Effector memory CD4-positive, alpha-beta T cell (primary cell): ENCODE measurements at regions not wholly inside any gene's neighbourhood (a gene's known extent, or its start where the extent isn't known, plus 50 kb on each side); places are given as distances from the start of the nearest gene placed in this dataset.

Experiments
- DNase-seq, 3 donors: peaks; one replicate each; pipeline ENCODE4 v3.0.0-alpha.2; 2020
- H3K27ac ChIP-seq: 2 replicates; pipeline ENCODE4 v1.7.0; 2013; ENCODE audit warnings: mild to moderate bottlenecking, low read length, moderate library complexity; ENCODE audit not compliant: insufficient read depth, poor library complexity, severe bottlenecking
- H3K27me3 ChIP-seq: replicated peaks from 2 replicates; pipeline ENCODE4 v1.7.0; 2013; ENCODE audit warnings: mild to moderate bottlenecking, low read length; ENCODE audit not compliant: insufficient read depth, control insufficient read depth, poor library complexity, severe bottlenecking
- H3K36me3 ChIP-seq: 2 replicates; pipeline ENCODE4 v1.7.0; 2013; ENCODE audit warnings: mild to moderate bottlenecking, low read length, moderate library complexity; ENCODE audit not compliant: control insufficient read depth, insufficient read depth
- H3K4me1 ChIP-seq: 2 replicates; pipeline ENCODE4 v1.7.0; 2013; ENCODE audit warnings: low read length, mild to moderate bottlenecking; ENCODE audit not compliant: control insufficient read depth, insufficient read depth, poor library complexity, severe bottlenecking
- H3K4me3 ChIP-seq: 2 replicates; pipeline ENCODE4 v1.7.0; 2013; ENCODE audit warnings: low read length, low read depth, mild to moderate bottlenecking; ENCODE audit not compliant: insufficient read depth, poor library complexity, severe bottlenecking
- H3K9me3 ChIP-seq: 2 replicates; pipeline ENCODE4 v1.7.0; 2013; ENCODE audit warnings: mild to moderate bottlenecking, low read length, moderate library complexity; ENCODE audit not compliant: control insufficient read depth

DNA sequence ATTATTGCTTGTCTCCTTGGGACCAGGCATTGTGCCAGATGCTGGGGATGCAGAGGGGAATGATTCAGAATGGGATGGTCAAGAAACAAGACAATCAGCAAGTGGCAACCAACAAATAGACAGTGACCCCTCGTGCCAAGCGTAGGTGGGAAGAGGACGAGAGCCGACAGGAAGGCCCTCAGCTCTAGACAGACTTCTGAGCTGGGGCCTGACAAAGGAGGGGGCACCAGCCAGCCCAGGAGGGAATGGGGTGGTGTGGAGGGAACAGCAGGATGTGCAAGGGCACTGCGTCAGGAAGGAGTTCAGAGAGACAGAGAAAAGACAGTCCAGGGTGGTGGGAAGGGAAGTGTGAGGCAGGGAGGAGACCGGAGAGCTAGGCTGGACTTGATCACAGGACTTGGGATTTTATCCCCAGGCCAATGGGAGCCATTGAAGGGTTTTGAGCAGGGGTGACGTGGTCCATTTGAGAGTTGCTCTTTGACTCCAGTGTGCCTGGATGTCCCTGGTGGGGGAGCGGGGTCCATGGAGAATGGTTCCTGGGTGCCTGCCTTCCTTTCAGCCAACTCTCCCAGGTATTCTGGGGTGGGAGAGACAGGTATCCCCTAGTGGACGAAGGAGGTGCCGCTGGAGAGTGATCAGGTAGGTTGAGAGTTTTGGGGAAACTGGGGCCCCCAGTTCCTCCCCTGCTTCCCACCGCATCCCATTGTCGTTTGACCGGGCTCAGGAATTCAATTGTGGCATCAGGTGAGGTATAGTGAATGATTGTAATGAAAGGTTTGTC lies 79.3 kb upstream of the ZNF618 start:
- Histone ChIP-seq H3K36me3 (no peaks in the 10 kb centered on the region), H3K4me3 (no peak overlapping the region), H3K9me3 (no peaks in the 10 kb centered on the region), H3K27me3 (no peaks in the 10 kb centered on the region), H3K4me1 (no peaks in the 10 kb centered on the region), H3K27ac (no peak overlapping the region)
- DNase-seq = no peak

DNA sequence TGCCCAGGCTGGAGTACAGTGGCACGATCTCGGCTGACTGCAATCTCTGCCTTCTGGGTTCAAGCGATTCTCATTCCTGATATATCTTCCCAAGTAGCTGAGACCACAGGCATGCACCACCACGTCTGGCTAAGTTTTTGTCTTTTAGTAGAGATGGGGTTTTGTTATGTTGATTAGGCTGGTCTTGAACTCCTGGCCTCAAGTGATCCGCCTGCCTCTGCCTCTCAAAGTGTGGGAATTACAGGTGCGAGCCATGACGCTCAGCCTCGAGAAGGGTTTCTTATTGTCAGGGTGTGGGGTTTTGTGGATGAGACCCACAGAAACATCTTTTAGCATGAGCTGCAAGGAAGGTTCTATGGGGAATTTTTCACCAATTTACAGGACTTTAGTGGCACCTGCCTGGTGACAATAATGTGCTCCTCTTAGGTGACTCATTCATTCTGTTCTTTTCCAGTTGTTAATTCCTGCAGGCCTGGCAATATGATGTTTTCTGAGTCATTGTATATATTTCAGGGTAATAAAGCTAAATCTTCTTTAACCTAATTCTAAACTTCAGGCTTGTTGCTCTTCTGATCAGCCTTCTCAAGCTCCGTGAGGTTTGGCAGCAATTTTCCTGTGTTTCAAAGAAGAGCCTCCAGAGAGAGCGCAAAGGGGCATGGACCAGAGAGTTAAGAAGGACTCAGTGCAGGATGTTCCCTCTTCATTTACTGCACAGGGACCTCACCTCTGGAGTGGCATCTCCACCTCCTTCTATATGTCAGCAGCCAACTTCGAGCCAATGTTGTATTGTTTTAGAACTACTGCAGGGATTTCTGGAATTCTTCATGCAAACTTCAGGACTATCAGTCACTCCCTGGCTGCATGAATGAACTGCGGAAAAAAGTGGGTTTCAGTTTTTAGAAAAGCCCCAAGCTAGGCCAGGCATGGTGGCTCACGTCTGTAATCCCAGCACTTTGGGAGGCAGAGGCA lies 77.8 kb upstream of the ZNF618 start:
- Histone ChIP-seq H3K4me3 (no peak overlapping the region), H3K27me3 (no peaks in the 10 kb centered on the region), H3K4me1 (no peaks in the 10 kb centered on the region), H3K9me3 (no peaks in the 10 kb centered on the region), H3K36me3 (no peaks in the 10 kb centered on the region), H3K27ac (no peak overlapping the region)
- DNase-seq = no peak

- Histone ChIP-seq H3K9me3 (no peaks in the 10 kb centered on the region), H3K36me3 (no peaks in the 10 kb centered on the region), H3K4me3 (no peak overlapping the region), H3K27ac (no peak overlapping the region), H3K4me1 (no peaks in the 10 kb centered on the region), H3K27me3 (no peaks in the 10 kb centered on the region)
- no peak for DNase-seq
Observed at GRCh38 chr9:113800276-113800675, 75.8 kb upstream of the ZNF618 start.

GRCh38 chr9:113803811-113804589 lies 72.1 kb upstream of the ZNF618 start:
- Histone ChIP-seq H3K4me1 (no peaks in the 10 kb centered on the region), H3K9me3 (no peaks in the 10 kb centered on the region), H3K27ac (no peak overlapping the region), H3K4me3 (no peak overlapping the region), H3K36me3 (no peaks in the 10 kb centered on the region), H3K27me3 (no peaks in the 10 kb centered on the region)
- DNase-seq = no peak

- Histone ChIP-seq H3K27ac (no peak overlapping the region), H3K36me3 (no peaks in the 10 kb centered on the region), H3K9me3 (no peaks in the 10 kb centered on the region), H3K4me3 (no peak overlapping the region), H3K4me1 (no peaks in the 10 kb centered on the region), H3K27me3 (no peaks in the 10 kb centered on the region)
- no peak for DNase-seq
Observed at GRCh38 chr9:113805486-113806132, 70.5 kb upstream of the ZNF618 start.

- H3K4me3 ChIP-seq = no peak overlapping the region
- H3K4me1 ChIP-seq = no peaks in the 10 kb centered on the region
- no peak overlapping the region for H3K27ac ChIP-seq
- DNase-seq = no peak
- no peaks in the 10 kb centered on the region for H3K36me3 ChIP-seq
- no peaks in the 10 kb centered on the region for H3K9me3 ChIP-seq
- no peaks in the 10 kb centered on the region for H3K27me3 ChIP-seq
Observed at GRCh38 chr9:113807173-113808061, 68.7 kb upstream of the ZNF618 start.

GRCh38 chr9:113808391-113809358 lies 67.4 kb upstream of the ZNF618 start:
- no peak overlapping the region for H3K27ac ChIP-seq
- H3K9me3 ChIP-seq = no peaks in the 10 kb centered on the region
- no peaks in the 10 kb centered on the region for H3K27me3 ChIP-seq
- DNase-seq = no peak
- no peaks in the 10 kb centered on the region for H3K36me3 ChIP-seq
- H3K4me1 ChIP-seq = no peaks in the 10 kb centered on the region
- H3K4me3 ChIP-seq = no peak overlapping the region

DNA sequence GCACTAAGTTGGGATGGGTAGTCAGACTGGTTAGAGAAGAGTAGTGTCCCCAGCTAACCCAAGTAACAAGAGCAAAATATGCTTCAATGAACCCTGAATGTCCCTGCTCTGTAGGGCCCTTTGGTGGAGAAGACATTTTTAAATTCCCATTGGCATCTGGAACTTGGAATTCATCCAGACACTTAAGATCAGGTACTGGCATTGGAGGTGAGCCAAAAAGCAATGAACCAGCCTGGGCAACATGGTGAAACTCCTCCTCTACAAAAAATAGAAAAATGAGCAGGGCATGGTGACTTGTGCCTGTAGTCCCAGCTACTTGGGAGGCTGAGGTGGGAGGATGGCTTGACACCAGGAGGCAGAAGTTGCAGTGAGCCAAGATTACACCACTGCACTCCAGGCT lies 58.9 kb upstream of the ZNF618 start:
- no peak overlapping the region for H3K4me3 ChIP-seq
- no peak for DNase-seq
- no peaks in the 10 kb centered on the region for H3K4me1 ChIP-seq
- H3K36me3 ChIP-seq = no peaks in the 10 kb centered on the region
- H3K9me3 ChIP-seq = no peaks in the 10 kb centered on the region
- H3K27me3 ChIP-seq = no peaks in the 10 kb centered on the region
- no peak overlapping the region for H3K27ac ChIP-seq
